WTC11 (cell line): ENCODE measurements at regions not wholly inside any gene's neighbourhood (a gene's known extent, or its start where the extent isn't known, plus 50 kb on each side); places are given as distances from the start of the nearest gene placed in this dataset.

Experiments used
- ATAC-seq: fragments of 200-7000 bp; cut with Tn5 transposase; 2 replicates; pipeline ENCODE4 v1.10.0; 2021; ENCODE audit warnings: mild to moderate bottlenecking, moderate library complexity
- CTCF ChIA-PET: fragments of 300-600 bp; sonication (Branson Sonifier 250); formaldehyde crosslinking; loops from one replicate; lab custom pipeline; 2021; ENCODE audit warnings: antibody characterized with exemption; lab: Charles Lee
- POLR2A ChIA-PET: fragments of 350-600 bp; sonication (Branson Sonifier 250); formaldehyde crosslinking; loops from one replicate; lab custom pipeline; 2021; ENCODE audit warnings: antibody characterized with exemption; lab: Charles Lee
- DNase-seq: peaks from one replicate; pipeline ENCODE4 v3.0.0; 2021; ENCODE audit warnings: low spot score
- H3K27ac Mint-ChIP-seq: 2 replicates; pipeline ENCODE4 v1.8.0; 2021; ENCODE audit warnings: mixed read lengths
- H3K27me3 Mint-ChIP-seq: 2 replicates; pipeline ENCODE4 v1.8.0; 2021; ENCODE audit warnings: low read depth, mild to moderate bottlenecking, moderate library complexity, mixed read lengths
- H3K36me3 Mint-ChIP-seq: 2 replicates; pipeline ENCODE4 v1.8.0; 2021; ENCODE audit warnings: mixed read lengths
- H3K4me1 Mint-ChIP-seq: 2 replicates; pipeline ENCODE4 v1.8.0; 2022; ENCODE audit warnings: mixed read lengths
- H3K4me3 Mint-ChIP-seq: 2 replicates; pipeline ENCODE4 v1.8.0; 2021; ENCODE audit warnings: mild to moderate bottlenecking, moderate library complexity, mixed read lengths
- H3K9me3 Mint-ChIP-seq: 2 replicates; pipeline ENCODE4 v1.8.0; 2021; ENCODE audit warnings: mixed read lengths
- AR ChIP-seq: fragments of 250-450 bp; sonication (Bioruptor Pico); IDR thresholded peaks from 2 replicates; pipeline ENCODE4 v1.9.0; 2021; ENCODE audit warnings: mild to moderate bottlenecking
- E2F4 ChIP-seq: sonication (generic); formaldehyde crosslinking; IDR thresholded peaks from 2 replicates; pipeline ENCODE4 v1.8.1; 2022; ENCODE audit warnings: low read depth, mild to moderate bottlenecking, moderate library complexity, missing genetic modification reagents, borderline replicate concordance
- E2F5 ChIP-seq: sonication (generic); formaldehyde crosslinking; IDR thresholded peaks from 2 replicates; pipeline ENCODE4 v1.8.1; 2022; ENCODE audit warnings: mild to moderate bottlenecking, moderate library complexity, missing genetic modification reagents
- ESRRA ChIP-seq: sonication (generic); formaldehyde crosslinking; IDR thresholded peaks from 2 replicates; pipeline ENCODE4 v1.8.1; 2022; ENCODE audit warnings: mild to moderate bottlenecking, missing genetic modification reagents, borderline replicate concordance
- FOXK1 ChIP-seq: sonication (generic); formaldehyde crosslinking; IDR thresholded peaks from 2 replicates; pipeline ENCODE4 v1.8.0; 2022; ENCODE audit warnings: mild to moderate bottlenecking, moderate library complexity, missing genetic modification reagents
- FOXP4 ChIP-seq: sonication (generic); formaldehyde crosslinking; IDR thresholded peaks from 2 replicates; pipeline ENCODE4 v1.8.0; 2022; ENCODE audit warnings: mild to moderate bottlenecking, missing genetic modification reagents
- GABPB1 ChIP-seq: sonication (generic); formaldehyde crosslinking; IDR thresholded peaks from 2 replicates; pipeline ENCODE4 v1.8.1; 2023; ENCODE audit warnings: mild to moderate bottlenecking, missing genetic modification reagents
- JAZF1 ChIP-seq: fragments of 250-450 bp; sonication (Bioruptor Pico); IDR thresholded peaks from 2 replicates; pipeline ENCODE4 v1.9.0; 2021; ENCODE audit warnings: moderate library complexity, mild to moderate bottlenecking, inconsistent platforms
- JUN ChIP-seq: sonication (generic); formaldehyde crosslinking; IDR thresholded peaks from 2 replicates; pipeline ENCODE4 v1.8.0; 2023; ENCODE audit warnings: mild to moderate bottlenecking, missing genetic modification reagents
- MLX ChIP-seq: sonication (generic); formaldehyde crosslinking; IDR thresholded peaks from 2 replicates; pipeline ENCODE4 v1.8.1; 2023; ENCODE audit warnings: mild to moderate bottlenecking, missing genetic modification reagents, moderate library complexity
- MYBL2 ChIP-seq: sonication (generic); formaldehyde crosslinking; IDR thresholded peaks from 2 replicates; pipeline ENCODE4 v1.8.1; 2023; ENCODE audit warnings: mild to moderate bottlenecking, moderate library complexity, missing genetic modification reagents
- NR1H2 ChIP-seq: sonication (generic); formaldehyde crosslinking; IDR thresholded peaks from 2 replicates; pipeline ENCODE4 v1.9.0; 2021; ENCODE audit warnings: mild to moderate bottlenecking, moderate library complexity, missing genetic modification reagents
- PRDM15 ChIP-seq: sonication (generic); formaldehyde crosslinking; IDR thresholded peaks from 2 replicates; pipeline ENCODE4 v1.8.0; 2022; ENCODE audit warnings: missing genetic modification reagents
- PREB ChIP-seq: sonication (generic); formaldehyde crosslinking; IDR thresholded peaks from 2 replicates; pipeline ENCODE4 v1.8.1; 2022; ENCODE audit warnings: mild to moderate bottlenecking, missing genetic modification reagents, moderate library complexity, borderline replicate concordance
- PRRX2 ChIP-seq: fragments of 250-450 bp; sonication (Bioruptor Pico); IDR thresholded peaks from 2 replicates; pipeline ENCODE4 v1.8.0; 2021; ENCODE audit warnings: mild to moderate bottlenecking
- SMAD4 ChIP-seq: sonication (generic); formaldehyde crosslinking; IDR thresholded peaks from 2 replicates; pipeline ENCODE4 v1.8.0; 2022; ENCODE audit warnings: mild to moderate bottlenecking, missing genetic modification reagents
- TEAD4 ChIP-seq: sonication (generic); formaldehyde crosslinking; IDR thresholded peaks from 2 replicates; pipeline ENCODE4 v1.8.0; 2022; ENCODE audit warnings: mild to moderate bottlenecking, missing genetic modification reagents
- USF1 ChIP-seq: sonication (generic); formaldehyde crosslinking; IDR thresholded peaks from 2 replicates; pipeline ENCODE4 v1.8.0; 2022; ENCODE audit warnings: mild to moderate bottlenecking, missing genetic modification reagents
- ZNF317 ChIP-seq: sonication (generic); formaldehyde crosslinking; IDR thresholded peaks from 2 replicates; pipeline ENCODE4 v1.8.1; 2023; ENCODE audit warnings: low read depth, mild to moderate bottlenecking, moderate library complexity, missing genetic modification reagents, borderline replicate concordance

- no peak for TF ChIP-seq PRDM15
- no peak for TF ChIP-seq GABPB1 (CRISPR knock-in tag)
- no peak for TF ChIP-seq JAZF1 (CRISPR knock-in tag)
- no peak for TF ChIP-seq FOXK1 (CRISPR knock-in tag)
- TF ChIP-seq, all 79 proteins: peak for 0
Measured at GRCh38 chr3:117630885-117631284, 921.3 kb downstream of the TUSC7 start (continued).

- CTCF ChIA-PET, result no interaction called here
- H3K9me3 Mint-ChIP-seq, result no peaks in the 10 kb centered on the region
- no peak overlapping the region for H3K4me3 Mint-ChIP-seq
- TF ChIP-seq JAZF1 (CRISPR knock-in tag) (no peak), SMAD4 (CRISPR knock-in tag) (no peak), PRRX2 (CRISPR knock-in tag) (no peak), TEAD4 (CRISPR knock-in tag) (no peak), ZNF317 (CRISPR knock-in tag) (no peak), E2F4 (CRISPR knock-in tag) (no peak), JUN (CRISPR knock-in tag) (no peak), E2F5 (CRISPR knock-in tag) (no peak), PRDM15 (no peak), ESRRA (no peak), NR1H2 (no peak), MYBL2 (no peak), PREB (no peak), GABPB1 (CRISPR knock-in tag) (no peak), FOXP4 (CRISPR knock-in tag) (no peak), USF1 (no peak), AR (CRISPR knock-in tag) (no peak), MLX (no peak)
Measured at GRCh38 chr3:117631781-117632180, 922.2 kb downstream of the TUSC7 start.

More at GRCh38 chr3:117631781-117632180, 922.2 kb downstream of the TUSC7 start:
- POLR2A ChIA-PET, result no interaction called here
- H3K4me1 Mint-ChIP-seq, result peaks cover 22% of the 10 kb centered on the region
- H3K36me3 Mint-ChIP-seq, result no peaks in the 10 kb centered on the region
- no peak overlapping the region for H3K27ac Mint-ChIP-seq
- DNase-seq, result no peak
- no peaks in the 10 kb centered on the region for H3K27me3 Mint-ChIP-seq
- no peak for ATAC-seq
